Fibroblast of mammary gland (primary cell): ENCODE measurements at regions not wholly inside any gene's neighbourhood (a gene's known extent, or its start where the extent isn't known, plus 50 kb on each side); places are given as distances from the start of the nearest gene placed in this dataset.

Experiments
- DNase-seq: peaks from one replicate; pipeline ENCODE4 v3.0.0-alpha.2; 2010; ENCODE audit warnings: low read depth
- H3K4me3 ChIP-seq: 2 replicates; pipeline ENCODE4 v1.5.1; 2011; ENCODE audit warnings: low read depth, mild to moderate bottlenecking, low read length, moderate library complexity; ENCODE audit not compliant: control insufficient read depth
- CTCF ChIP-seq: conservative IDR thresholded peaks from 2 replicates; pipeline ENCODE4 v1.5.1; 2011; ENCODE audit warnings: low read depth, low read length, inconsistent platforms; ENCODE audit not compliant: control insufficient read depth, insufficient read depth

DNA sequence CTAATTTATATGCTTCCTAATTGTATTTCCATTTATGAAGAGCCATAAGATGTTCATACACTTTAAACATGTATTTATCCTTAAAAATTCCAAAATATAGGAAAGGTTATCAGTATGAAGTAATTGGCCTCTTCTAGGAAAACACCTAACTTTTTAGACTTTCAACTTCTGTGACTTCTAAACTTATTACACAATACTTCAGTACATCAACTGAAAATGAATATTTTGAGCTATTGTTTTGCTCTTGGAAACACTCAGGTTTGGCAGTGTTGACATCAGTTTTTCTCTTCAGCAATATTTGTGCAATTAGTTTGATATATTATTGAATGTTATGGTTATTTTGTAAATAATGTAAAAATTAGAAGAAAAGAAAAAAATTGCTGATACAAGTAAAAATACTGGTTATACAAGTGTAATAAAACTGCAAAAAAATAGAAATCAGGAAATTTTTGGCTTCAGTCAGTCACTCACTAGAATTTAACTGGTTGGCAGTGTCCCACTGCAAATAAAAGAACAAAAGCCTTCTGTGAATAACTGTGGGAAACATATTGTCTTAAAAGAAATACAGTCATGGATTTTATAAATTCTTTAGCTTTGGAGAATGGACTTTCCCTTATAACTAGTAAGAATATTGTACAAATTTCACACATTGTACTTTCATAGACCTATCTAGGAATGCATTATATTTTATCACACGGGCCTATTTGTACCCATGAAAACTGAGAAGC lies 635.9 kb downstream of the TLE1 start:
- DNase-seq, result no peak
- H3K4me3 ChIP-seq, result no peak overlapping the region
- no peak for TF ChIP-seq CTCF

GRCh38 chr9:81052846-81053245 lies 636.5 kb downstream of the TLE1 start:
- TF ChIP-seq CTCF, result no peak
- no peak overlapping the region for H3K4me3 ChIP-seq
- peak; percentile 68 for DNase-seq

DNA sequence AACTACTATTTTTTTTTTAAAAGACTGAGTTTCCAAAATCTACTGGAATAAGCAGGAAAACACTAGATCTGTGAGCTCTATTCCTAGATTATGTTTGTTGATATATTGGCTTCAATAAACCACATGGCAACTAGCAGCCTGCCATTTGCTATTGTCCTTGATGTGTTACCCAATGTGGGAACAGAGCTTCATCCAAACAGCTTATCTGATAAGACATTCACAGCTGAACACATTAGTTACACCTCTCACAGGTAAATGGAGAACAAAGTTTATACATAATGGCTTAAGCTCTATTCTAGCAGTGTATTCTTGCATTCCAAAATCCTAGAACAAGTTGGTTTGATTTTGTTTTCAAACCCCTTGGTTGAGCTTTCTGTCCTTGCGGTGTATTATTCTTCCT lies 642.1 kb downstream of the TLE1 start:
- TF ChIP-seq CTCF, result no peak
- no peak for DNase-seq
- no peak overlapping the region for H3K4me3 ChIP-seq

GRCh38 chr9:81045658-81046057 lies 643.7 kb downstream of the TLE1 start:
- no peak for TF ChIP-seq CTCF
- no peak for DNase-seq

DNA sequence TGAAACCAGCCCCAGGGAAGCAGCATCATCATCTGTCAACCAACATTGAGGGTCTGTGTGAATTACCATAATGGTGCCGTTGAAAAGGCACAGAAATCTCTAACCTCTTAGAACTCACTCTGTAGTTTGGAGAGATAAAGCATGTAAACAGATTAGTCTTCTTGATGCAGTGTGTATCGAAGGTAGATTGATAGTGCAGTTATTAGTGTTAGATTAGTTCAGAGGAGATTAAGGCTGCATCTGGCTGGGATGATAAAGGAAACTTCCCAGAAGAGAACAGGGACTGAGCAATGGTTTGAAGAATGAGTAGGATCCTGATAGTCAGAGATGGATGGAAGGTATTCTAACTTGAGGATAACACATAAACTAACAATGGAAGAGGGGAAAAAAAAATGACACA lies 651.5 kb downstream of the TLE1 start:
- TF ChIP-seq CTCF, result no peak
- no peak overlapping the region for H3K4me3 ChIP-seq
- DNase-seq, result no peak

More at GRCh38 chr9:81045658-81046057, 643.7 kb downstream of the TLE1 start:
- H3K4me3 ChIP-seq, result no peak overlapping the region

DNA sequence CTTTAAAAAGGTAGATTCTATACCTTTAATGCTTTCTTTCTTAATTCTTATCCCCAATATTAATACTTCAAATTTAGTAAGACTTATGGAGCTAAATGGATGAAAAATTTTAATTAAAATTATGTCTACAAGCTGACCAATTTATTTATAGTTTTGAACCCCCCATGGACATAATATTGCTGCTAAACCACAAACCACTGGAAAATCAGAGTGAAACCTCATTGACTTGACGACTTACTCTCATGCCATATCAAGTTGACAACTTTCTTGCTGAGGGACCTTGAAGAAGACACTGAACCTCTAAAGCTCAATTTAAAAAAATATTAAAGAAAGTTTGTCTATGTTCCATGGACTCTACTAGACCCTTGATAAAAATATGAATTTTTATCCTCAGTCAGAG lies 653.7 kb downstream of the TLE1 start:
- DNase-seq, result no peak
- TF ChIP-seq CTCF, result no peak
- no peak overlapping the region for H3K4me3 ChIP-seq
